GM12878 (cell line): ENCODE measurements at regions not wholly inside any gene's neighbourhood (a gene's known extent, or its start where the extent isn't known, plus 50 kb on each side); places are given as distances from the start of the nearest gene placed in this dataset.

Source experiments
- ATAC-seq: fragments of 200-7000 bp; cut with Tn5 transposase; 3 replicates; pipeline ENCODE4 v1.9.1; 2020; ENCODE audit warnings: mild to moderate bottlenecking, moderate library complexity
- BruUV-seq: library from RNA; stranded (reverse); fragments of 400-500 nt; replicated peaks from 2 replicates; lab custom pipeline; 2021; lab: Mats Ljungman, UMichigan
- CTCF ChIA-PET: fragments of 300-600 bp; sonication (Branson Sonifier 250); formaldehyde crosslinking; extraction: SDS; loops from one replicate; lab custom pipeline; 2021; ENCODE audit warnings: inconsistent platforms; lab: Yijun Ruan, JAX
- POLR2A ChIA-PET: fragments of 350-600 bp; formaldehyde crosslinking; extraction: SDS; loops from one replicate; lab custom pipeline; 2021; ENCODE audit warnings: inconsistent platforms; lab: Charles Lee
- RAD21 ChIA-PET: fragments of 300-600 bp; sonication (Branson Sonifier 250); formaldehyde crosslinking; loops from one replicate; lab custom pipeline; 2023; ENCODE audit warnings: antibody characterized with exemption; ENCODE audit not compliant: unreplicated experiment; lab: Charles Lee
- SMC1A ChIA-PET: fragments of 300-600 bp; sonication (Branson Sonifier 250); formaldehyde crosslinking; loops from one replicate; lab custom pipeline; 2023; ENCODE audit not compliant: unreplicated experiment, uncharacterized antibody; lab: Charles Lee
- DNase-seq: peaks from one replicate; pipeline ENCODE4 v3.0.0-alpha.2; 2011; ENCODE audit warnings: low read depth, low spot score
- FAIRE-seq: peaks from 3 replicates; lab custom pipeline; 2011; peaks lifted over from hg19 to GRCh38; lab: Jason Lieb, UNC
- H2AFZ ChIP-seq: 2 replicates; pipeline ENCODE4 v1.6.0; 2011; ENCODE audit warnings: low read depth, low read length, control low read depth; ENCODE audit not compliant: control insufficient read depth
- H3K27ac ChIP-seq: 2 replicates; pipeline ENCODE4 v1.5.1; 2011; ENCODE audit warnings: control low read depth; ENCODE audit not compliant: control insufficient read depth, insufficient read depth
- H3K27me3 ChIP-seq, 2 experiments: replicated peaks in 1 of 2; 2 replicates each; pipeline versions ENCODE4 v1.6.0 to v1.6.1; 2011; ENCODE audit warnings: low read length in 1 of 2; ENCODE audit not compliant: control insufficient read depth in 2 of 2, insufficient read depth in 2 of 2
- H3K36me3 ChIP-seq, 2 experiments: 2 replicates each; pipeline ENCODE4 v1.5.1; 2011; ENCODE audit warnings: low read length in 1 of 2; ENCODE audit not compliant: control insufficient read depth in 2 of 2, insufficient read depth in 2 of 2
- H3K4me1 ChIP-seq: 2 replicates; pipeline ENCODE4 v1.6.1; 2011; ENCODE audit warnings: mild to moderate bottlenecking, low read length, moderate library complexity, mixed read lengths; ENCODE audit not compliant: control insufficient read depth, insufficient read depth
- H3K4me2 ChIP-seq: 2 replicates; pipeline ENCODE4 v1.6.0; 2011; ENCODE audit warnings: control low read depth; ENCODE audit not compliant: control insufficient read depth, insufficient read depth
- H3K4me3 ChIP-seq: fragments of 200-600 bp; sonication (generic); 2 replicates; pipeline ENCODE4 v1.5.1; 2016
- H3K79me2 ChIP-seq: 2 replicates; pipeline ENCODE4 v1.6.0; 2011; ENCODE audit warnings: low read length; ENCODE audit not compliant: control insufficient read depth, insufficient read depth
- H3K9ac ChIP-seq: 2 replicates; pipeline ENCODE4 v1.8.0; 2011; ENCODE audit warnings: low read length, control low read depth, mixed read lengths; ENCODE audit not compliant: control insufficient read depth, insufficient read depth
- H3K9me3 ChIP-seq: replicated peaks from 3 replicates; pipeline ENCODE4 v1.5.1; 2011; ENCODE audit warnings: mild to moderate bottlenecking, low read length; ENCODE audit not compliant: control insufficient read depth, insufficient read depth
- H4K20me1 ChIP-seq: 2 replicates; pipeline ENCODE4 v1.6.0; 2011; ENCODE audit not compliant: control insufficient read depth, insufficient read depth
- ATF7 ChIP-seq: fragments of 450-650 bp; IDR thresholded peaks from 2 replicates; pipeline ENCODE4 v1.6.1; 2016; ENCODE audit warnings: low read depth, mild to moderate bottlenecking
- CEBPB ChIP-seq, 2 experiments: fragments of 150-350 bp in 1 of 2; IDR thresholded peaks; 2 replicates each; pipeline ENCODE4 v1.6.1; 2012 to 2014; ENCODE audit warnings: low read depth in 2 of 2, low read length in 2 of 2, borderline replicate concordance in 1 of 2, inconsistent platforms in 1 of 2
- NBN ChIP-seq: fragments of 450-650 bp; IDR thresholded peaks from 2 replicates; pipeline ENCODE4 v1.6.1; 2016
- RAD21 ChIP-seq: IDR thresholded peaks from 2 replicates; pipeline ENCODE4 v1.6.1; 2011; ENCODE audit warnings: mild to moderate bottlenecking, low read depth, low read length, moderate library complexity; ENCODE audit not compliant: insufficient read depth
- ZNF622 ChIP-seq: fragments of 450-650 bp; IDR thresholded peaks from 2 replicates; pipeline ENCODE4 v1.6.1; 2017; ENCODE audit warnings: mild to moderate bottlenecking, inconsistent platforms
- WGBS: methylation state at CpG from one replicate; pipeline ENCODE4 v1.1.6; 2016; ENCODE audit warnings: low lambda C conversion rate; ENCODE audit not compliant: insufficient replicate concordance, insufficient coverage; ENCODE audit errors: missing lambda C conversion rate; 5-methylcytosine and 5-hydroxymethylcytosine counted together
- in situ Hi-C: fragments of 300-500 bp; cut with MboI; formaldehyde crosslinking; loops from 9 replicates; pipeline ENCODE4 v1.14.3; 2018; ENCODE audit warnings: mixed read lengths
- intact Hi-C: fragments of 100-400 bp; cut with micrococcal nuclease; formaldehyde crosslinking; loops from one replicate; pipeline ENCODE4 v1.14.2; 2022; ENCODE audit not compliant: unreplicated experiment
- TF ChIP-seq, protein P1 (sequence below): IDR thresholded peaks from 2 replicates; pipeline ENCODE4 v1.6.1; 2012; ENCODE audit warnings: improper control_type of control experiment, low read depth, low read length; ENCODE audit not compliant: insufficient replicate concordance
- TF ChIP-seq, protein P2 (sequence below): IDR thresholded peaks from 2 replicates; pipeline ENCODE4 v1.6.1; 2011; ENCODE audit warnings: low read depth, low read length, improper control_type of control experiment, borderline replicate concordance
- TF ChIP-seq, protein P3 (sequence below): IDR thresholded peaks from 2 replicates; pipeline ENCODE4 v1.6.1; 2012; ENCODE audit warnings: low read depth, low read length, improper control_type of control experiment
- TF ChIP-seq, protein P4 (sequence below): IDR thresholded peaks from 2 replicates; pipeline ENCODE4 v1.6.1; 2012; ENCODE audit warnings: low read depth, low read length, improper control_type of control experiment

DNA sequence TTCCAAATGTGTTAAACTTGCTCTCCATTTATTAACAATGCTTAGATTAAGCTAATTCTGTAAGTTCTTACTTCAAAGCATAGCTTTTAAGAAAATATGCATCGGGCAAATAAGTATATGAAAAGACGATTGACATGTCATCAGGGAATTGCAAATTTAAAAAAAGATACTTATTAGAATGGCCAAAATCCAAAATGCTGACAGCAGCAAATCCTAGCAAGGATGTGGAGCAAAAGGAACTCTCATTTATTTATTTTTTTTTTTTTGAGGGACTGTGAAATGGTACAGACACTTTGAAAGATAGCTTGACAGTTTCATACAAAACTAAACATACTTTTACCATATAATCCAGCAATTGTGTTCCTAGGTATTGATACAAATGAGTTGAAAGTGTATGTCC lies 779.5 kb upstream of the MDGA2 start (continued):
- TF ChIP-seq, protein P1, sequence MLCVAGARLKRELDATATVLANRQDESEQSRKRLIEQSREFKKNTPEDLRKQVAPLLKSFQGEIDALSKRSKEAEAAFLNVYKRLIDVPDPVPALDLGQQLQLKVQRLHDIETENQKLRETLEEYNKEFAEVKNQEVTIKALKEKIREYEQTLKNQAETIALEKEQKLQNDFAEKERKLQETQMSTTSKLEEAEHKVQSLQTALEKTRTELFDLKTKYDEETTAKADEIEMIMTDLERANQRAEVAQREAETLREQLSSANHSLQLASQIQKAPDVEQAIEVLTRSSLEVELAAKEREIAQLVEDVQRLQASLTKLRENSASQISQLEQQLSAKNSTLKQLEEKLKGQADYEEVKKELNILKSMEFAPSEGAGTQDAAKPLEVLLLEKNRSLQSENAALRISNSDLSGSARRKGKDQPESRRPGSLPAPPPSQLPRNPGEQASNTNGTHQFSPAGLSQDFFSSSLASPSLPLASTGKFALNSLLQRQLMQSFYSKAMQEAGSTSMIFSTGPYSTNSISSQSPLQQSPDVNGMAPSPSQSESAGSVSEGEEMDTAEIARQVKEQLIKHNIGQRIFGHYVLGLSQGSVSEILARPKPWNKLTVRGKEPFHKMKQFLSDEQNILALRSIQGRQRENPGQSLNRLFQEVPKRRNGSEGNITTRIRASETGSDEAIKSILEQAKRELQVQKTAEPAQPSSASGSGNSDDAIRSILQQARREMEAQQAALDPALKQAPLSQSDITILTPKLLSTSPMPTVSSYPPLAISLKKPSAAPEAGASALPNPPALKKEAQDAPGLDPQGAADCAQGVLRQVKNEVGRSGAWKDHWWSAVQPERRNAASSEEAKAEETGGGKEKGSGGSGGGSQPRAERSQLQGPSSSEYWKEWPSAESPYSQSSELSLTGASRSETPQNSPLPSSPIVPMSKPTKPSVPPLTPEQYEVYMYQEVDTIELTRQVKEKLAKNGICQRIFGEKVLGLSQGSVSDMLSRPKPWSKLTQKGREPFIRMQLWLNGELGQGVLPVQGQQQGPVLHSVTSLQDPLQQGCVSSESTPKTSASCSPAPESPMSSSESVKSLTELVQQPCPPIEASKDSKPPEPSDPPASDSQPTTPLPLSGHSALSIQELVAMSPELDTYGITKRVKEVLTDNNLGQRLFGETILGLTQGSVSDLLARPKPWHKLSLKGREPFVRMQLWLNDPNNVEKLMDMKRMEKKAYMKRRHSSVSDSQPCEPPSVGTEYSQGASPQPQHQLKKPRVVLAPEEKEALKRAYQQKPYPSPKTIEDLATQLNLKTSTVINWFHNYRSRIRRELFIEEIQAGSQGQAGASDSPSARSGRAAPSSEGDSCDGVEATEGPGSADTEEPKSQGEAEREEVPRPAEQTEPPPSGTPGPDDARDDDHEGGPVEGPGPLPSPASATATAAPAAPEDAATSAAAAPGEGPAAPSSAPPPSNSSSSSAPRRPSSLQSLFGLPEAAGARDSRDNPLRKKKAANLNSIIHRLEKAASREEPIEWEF = no peak
- no peak for TF ChIP-seq RAD21
- TF ChIP-seq, protein P2, sequence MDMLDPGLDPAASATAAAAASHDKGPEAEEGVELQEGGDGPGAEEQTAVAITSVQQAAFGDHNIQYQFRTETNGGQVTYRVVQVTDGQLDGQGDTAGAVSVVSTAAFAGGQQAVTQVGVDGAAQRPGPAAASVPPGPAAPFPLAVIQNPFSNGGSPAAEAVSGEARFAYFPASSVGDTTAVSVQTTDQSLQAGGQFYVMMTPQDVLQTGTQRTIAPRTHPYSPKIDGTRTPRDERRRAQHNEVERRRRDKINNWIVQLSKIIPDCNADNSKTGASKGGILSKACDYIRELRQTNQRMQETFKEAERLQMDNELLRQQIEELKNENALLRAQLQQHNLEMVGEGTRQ = no peak

DNA sequence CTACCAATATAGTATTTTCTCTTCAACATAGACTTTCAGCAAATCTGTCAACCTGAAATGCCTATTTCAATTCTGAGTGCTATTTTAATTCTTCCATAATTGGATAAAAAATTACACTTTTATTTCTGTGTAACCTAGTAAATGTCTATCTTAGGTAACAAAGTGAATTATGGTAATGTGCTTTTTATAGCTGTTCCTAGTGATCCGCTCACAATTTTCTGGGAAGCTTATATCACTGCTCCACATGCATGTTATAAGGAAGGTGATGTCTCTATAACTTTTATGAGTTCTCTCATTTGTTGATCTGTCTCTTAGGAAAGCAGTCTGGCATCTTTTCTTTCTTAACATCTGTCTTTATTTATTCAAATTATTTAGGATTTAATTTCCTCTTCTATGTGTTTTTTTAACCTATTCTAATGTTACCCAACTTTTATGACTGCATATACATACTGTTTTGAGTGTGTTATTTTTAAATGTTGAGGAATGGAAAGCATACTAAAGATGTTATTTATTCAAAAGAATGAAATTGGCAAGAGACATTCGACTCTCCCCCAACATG lies 777.1 kb upstream of the MDGA2 start:
- no peaks in the 10 kb centered on the region for H3K79me2 ChIP-seq
- H3K4me1 ChIP-seq = no peaks in the 10 kb centered on the region
- intact Hi-C loops (no loop called here), in situ Hi-C loops (no loop called here)
- no peak overlapping the region for H2AFZ ChIP-seq
- no peak for ATAC-seq
- ChIA-PET SMC1A (no interaction called here), CTCF (no interaction called here)
- no peaks in the 10 kb centered on the region for H3K27me3 ChIP-seq
- no TSS peak for BruUV-seq
- H4K20me1 ChIP-seq = no peaks in the 10 kb centered on the region
- H3K9me3 ChIP-seq = no peaks in the 10 kb centered on the region
- FAIRE-seq = no peak
- no peak for DNase-seq
- 44% methylated on average over 2 of the region's 2 CpGs for WGBS
- H3K4me2 ChIP-seq = no peak overlapping the region
- TF ChIP-seq, protein P3, sequence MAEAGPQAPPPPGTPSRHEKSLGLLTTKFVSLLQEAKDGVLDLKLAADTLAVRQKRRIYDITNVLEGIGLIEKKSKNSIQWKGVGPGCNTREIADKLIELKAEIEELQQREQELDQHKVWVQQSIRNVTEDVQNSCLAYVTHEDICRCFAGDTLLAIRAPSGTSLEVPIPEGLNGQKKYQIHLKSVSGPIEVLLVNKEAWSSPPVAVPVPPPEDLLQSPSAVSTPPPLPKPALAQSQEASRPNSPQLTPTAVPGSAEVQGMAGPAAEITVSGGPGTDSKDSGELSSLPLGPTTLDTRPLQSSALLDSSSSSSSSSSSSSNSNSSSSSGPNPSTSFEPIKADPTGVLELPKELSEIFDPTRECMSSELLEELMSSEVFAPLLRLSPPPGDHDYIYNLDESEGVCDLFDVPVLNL = no peak
- no peak for TF ChIP-seq NBN
- no peak for TF ChIP-seq CEBPB (IDR thresholded peaks at IDR 0.05; ENCODE audit: borderline replicate concordance in 1 of 2, low read depth in 2 of 2, low read length in 2 of 2)
- no peak for TF ChIP-seq ATF7
- TF ChIP-seq ZNF622 = no peak
- TF ChIP-seq, protein P4, sequence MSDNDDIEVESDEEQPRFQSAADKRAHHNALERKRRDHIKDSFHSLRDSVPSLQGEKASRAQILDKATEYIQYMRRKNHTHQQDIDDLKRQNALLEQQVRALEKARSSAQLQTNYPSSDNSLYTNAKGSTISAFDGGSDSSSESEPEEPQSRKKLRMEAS = no peak
- TF ChIP-seq, all 136 proteins: peak for 0
- Histone ChIP-seq H3K27ac (no peak overlapping the region), H3K36me3 (no peaks in the 10 kb centered on the region), H3K4me3 (no peak overlapping the region), H3K9ac (no peak overlapping the region)
- RAD21 ChIA-PET = no interaction called here
- POLR2A ChIA-PET = no interaction called here
